ENCODE measurements at regions not wholly inside any gene's neighbourhood (a gene's known extent, or its start where the extent isn't known, plus 50 kb on each side); places are given as distances from the start of the nearest gene placed in this dataset.
A peak's percentile ranks its signal among the peaks of the same experiment; 100 is the strongest.

GRCh38 chr3:64995857-64996551 is 308.2 kb upstream of the ADAMTS9 start:
- no peak for DNase-seq

GRCh38 chr3:64993781-64994180 is 306.0 kb upstream of the ADAMTS9 start:
- no peak for DNase-seq

- no peak for DNase-seq
These were observed 304.9 kb upstream of the ADAMTS9 start for GRCh38 chr3:64992530-64993285.

GRCh38 chr3:64988188-64988587 is 300.4 kb upstream of the ADAMTS9 start:
- DNase-seq: no peak

GRCh38 chr3:64987726-64988125 is 299.9 kb upstream of the ADAMTS9 start:
- no peak for DNase-seq

GRCh38 chr3:64985072-64985471 is 297.3 kb upstream of the ADAMTS9 start:
- DNase-seq: no peak

GRCh38 chr3:64983583-64984359 is 296.0 kb upstream of the ADAMTS9 start:
- DNase-seq: no peak

GRCh38 chr3:64977308-64978100 is 289.7 kb upstream of the ADAMTS9 start:
- no peak for DNase-seq

GRCh38 chr3:64976456-64976855 is 288.7 kb upstream of the ADAMTS9 start:
- no peak for DNase-seq

GRCh38 chr3:64975147-64975546 is 287.3 kb upstream of the ADAMTS9 start:
- DNase-seq: no peak

- DNase-seq: no peak
These were observed 286.6 kb upstream of the ADAMTS9 start for GRCh38 chr3:64974401-64974800.

- no peak for DNase-seq
These were observed 285.0 kb upstream of the ADAMTS9 start for GRCh38 chr3:64972793-64973192.

GRCh38 chr3:64971602-64972001 is 283.8 kb upstream of the ADAMTS9 start:
- no peak for DNase-seq

- DNase-seq: no peak
These were observed 282.8 kb upstream of the ADAMTS9 start for GRCh38 chr3:64970634-64971033.

GRCh38 chr3:64961301-64961700 is 273.5 kb upstream of the ADAMTS9 start:
- peak; percentile 85 to 88 for DNase-seq

- DNase-seq: no peak
These were observed 270.5 kb upstream of the ADAMTS9 start for GRCh38 chr3:64958199-64958843.

GRCh38 chr3:64957408-64958198 is 269.8 kb upstream of the ADAMTS9 start:
- no peak for DNase-seq

- DNase-seq: no peak
These were observed 269.0 kb upstream of the ADAMTS9 start for GRCh38 chr3:64956711-64957325.

GRCh38 chr3:64954995-64955636 is 267.3 kb upstream of the ADAMTS9 start:
- DNase-seq: peak; percentile 28 to 44

All from right lung (tissue), 2 donors.